ENCODE measurements at regions not wholly inside any gene's neighbourhood (a gene's known extent, or its start where the extent isn't known, plus 50 kb on each side); places are given as distances from the start of the nearest gene placed in this dataset.

DNA sequence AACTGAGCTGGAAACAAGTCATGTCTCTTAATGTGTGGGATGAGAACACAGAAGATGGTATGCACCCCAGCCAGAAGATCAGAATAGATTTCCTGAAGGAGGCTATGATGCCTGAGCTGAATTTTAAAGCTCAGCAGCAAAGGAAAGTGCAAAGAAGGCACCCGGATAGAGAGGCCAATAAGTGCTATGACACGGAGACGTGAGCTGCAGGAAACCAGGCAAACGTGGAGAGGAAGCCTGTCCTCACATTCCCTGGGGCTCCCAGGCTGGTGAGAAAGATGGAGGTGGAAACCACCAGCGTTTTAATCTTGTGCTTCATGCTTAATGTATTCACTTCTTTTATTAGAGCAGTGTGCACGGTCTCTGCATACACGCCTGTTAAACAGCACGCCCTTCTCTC is 302.1 kb downstream of the HAPSTR1 start:
- DNase-seq (no peak), ATAC-seq (no peak)
- no peaks in the 10 kb centered on the region for H3K4me1 Mint-ChIP-seq (ENCODE audit: low read depth)
- H3K36me3 Mint-ChIP-seq (ENCODE audit: insufficient read depth): no peaks in the 10 kb centered on the region
- H3K27me3 Mint-ChIP-seq (ENCODE audit: low read depth): no peaks in the 10 kb centered on the region
- peaks cover 19% of the 10 kb centered on the region for H3K9me3 Mint-ChIP-seq
- no peak overlapping the region for H3K4me3 Mint-ChIP-seq

DNA sequence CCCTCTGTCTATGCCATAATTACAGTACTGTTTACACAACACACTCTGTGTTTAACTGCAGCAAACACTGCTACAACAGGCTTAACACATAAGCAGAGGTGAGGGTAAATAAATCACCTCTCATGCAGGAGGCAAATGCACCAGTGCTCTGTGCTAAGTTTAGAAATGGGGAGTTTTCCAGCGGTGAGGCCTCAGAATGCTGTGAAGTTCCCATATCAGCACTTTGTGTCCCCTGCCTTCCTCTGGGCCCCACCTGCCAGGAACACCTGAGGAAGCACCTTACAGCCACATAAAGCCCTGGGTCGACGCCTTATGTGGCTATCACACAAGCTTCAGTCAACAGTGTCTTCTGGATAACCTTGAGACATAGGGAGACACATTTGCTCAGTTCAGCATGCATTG is 304.5 kb downstream of the HAPSTR1 start:
- DNase-seq (no peak), ATAC-seq (no peak)
- no peaks in the 10 kb centered on the region for H3K36me3 Mint-ChIP-seq (ENCODE audit: insufficient read depth)
- no peaks in the 10 kb centered on the region for H3K27me3 Mint-ChIP-seq (ENCODE audit: low read depth)
- no peaks in the 10 kb centered on the region for H3K4me1 Mint-ChIP-seq (ENCODE audit: low read depth)
- no peak overlapping the region for H3K4me3 Mint-ChIP-seq
- H3K9me3 Mint-ChIP-seq: peaks cover 12% of the 10 kb centered on the region

DNA sequence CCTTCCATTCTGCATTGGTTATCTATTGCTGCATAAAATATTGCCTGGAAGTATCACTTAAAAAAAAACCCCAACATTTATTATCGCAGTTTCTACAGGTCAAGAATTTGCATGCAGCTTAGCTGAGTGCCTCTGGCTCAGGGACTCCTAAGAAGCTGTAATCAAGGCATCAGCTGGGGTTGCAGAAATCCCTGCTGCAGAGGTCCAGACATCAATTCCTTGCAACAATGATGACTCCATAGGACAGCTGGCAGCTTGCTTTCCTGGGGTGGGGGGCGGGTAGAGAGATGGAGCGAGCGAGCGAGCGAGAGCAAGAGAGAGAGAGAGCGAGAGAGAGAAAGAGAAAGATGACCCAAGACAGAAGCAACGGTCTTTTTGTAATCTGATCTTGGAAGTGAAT is 308.1 kb downstream of the HAPSTR1 start:
- Mint-ChIP-seq H3K36me3 (ENCODE audit: insufficient read depth) (no peaks in the 10 kb centered on the region), H3K4me1 (ENCODE audit: low read depth) (no peaks in the 10 kb centered on the region), H3K4me3 (no peak overlapping the region), H3K27me3 (ENCODE audit: low read depth) (no peaks in the 10 kb centered on the region), H3K9me3 (peaks cover 12% of the 10 kb centered on the region)
- DNase-seq: no peak
- no peak for ATAC-seq

- Mint-ChIP-seq H3K36me3 (ENCODE audit: insufficient read depth) (no peaks in the 10 kb centered on the region), H3K4me3 (no peak overlapping the region), H3K9me3 (peaks cover 12% of the 10 kb centered on the region), H3K27me3 (ENCODE audit: low read depth) (no peaks in the 10 kb centered on the region), H3K4me1 (ENCODE audit: low read depth) (no peaks in the 10 kb centered on the region)
- DNase-seq (no peak), ATAC-seq (no peak)
These were observed 309.7 kb downstream of the HAPSTR1 start for GRCh38 chr16:9401173-9401572.

DNA sequence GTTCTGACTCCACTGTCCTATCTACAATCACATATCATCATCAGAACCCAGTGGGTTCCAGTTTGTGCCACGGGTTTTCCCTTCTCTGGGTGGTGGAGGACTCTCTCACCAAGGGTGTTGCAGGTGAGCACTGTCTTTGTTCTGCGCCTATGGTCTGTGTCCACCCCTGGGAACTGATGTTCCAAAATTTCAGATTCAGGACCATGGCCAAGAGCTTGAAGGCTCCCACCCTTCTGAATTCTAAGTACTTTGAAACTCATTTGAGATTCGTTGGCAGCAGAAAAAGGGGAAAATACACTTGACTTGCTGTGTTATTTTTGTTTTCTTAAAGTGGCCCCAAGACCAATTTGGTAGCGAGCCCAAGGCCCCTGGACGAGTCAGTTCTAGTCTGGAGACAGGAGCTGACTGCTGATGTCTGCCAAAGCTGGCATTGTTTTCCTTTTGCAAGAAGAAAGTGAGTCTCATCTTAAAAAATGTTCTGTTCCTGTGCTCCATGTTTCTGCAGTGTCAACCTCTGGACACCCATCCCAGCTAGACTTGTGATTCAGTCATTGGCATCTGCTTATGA is 310.9 kb downstream of the HAPSTR1 start:
- no peak overlapping the region for H3K4me3 Mint-ChIP-seq
- H3K9me3 Mint-ChIP-seq: peaks cover 3% of the 10 kb centered on the region

GRCh38 chr16:9404811-9405210 is 313.4 kb downstream of the HAPSTR1 start:
- ATAC-seq (no peak), DNase-seq (no peak)
- Mint-ChIP-seq H3K9me3 (no peaks in the 10 kb centered on the region), H3K27me3 (ENCODE audit: low read depth) (no peaks in the 10 kb centered on the region), H3K36me3 (ENCODE audit: insufficient read depth) (no peaks in the 10 kb centered on the region), H3K4me1 (ENCODE audit: low read depth) (no peaks in the 10 kb centered on the region), H3K4me3 (no peak overlapping the region)

More for the DNA sequence above, 310.9 kb downstream of the HAPSTR1 start:
- DNase-seq: no peak
- H3K27me3 Mint-ChIP-seq (ENCODE audit: low read depth): no peaks in the 10 kb centered on the region
- H3K4me1 Mint-ChIP-seq (ENCODE audit: low read depth): no peaks in the 10 kb centered on the region
- ATAC-seq: no peak
- no peaks in the 10 kb centered on the region for H3K36me3 Mint-ChIP-seq (ENCODE audit: insufficient read depth)

- Mint-ChIP-seq H3K36me3 (ENCODE audit: insufficient read depth) (no peaks in the 10 kb centered on the region), H3K4me3 (no peak overlapping the region), H3K9me3 (no peaks in the 10 kb centered on the region), H3K27me3 (ENCODE audit: low read depth) (no peaks in the 10 kb centered on the region), H3K4me1 (ENCODE audit: low read depth) (no peaks in the 10 kb centered on the region)
- no peak for ATAC-seq
- no peak for DNase-seq
These were observed 314.7 kb downstream of the HAPSTR1 start for GRCh38 chr16:9406038-9406712.

GRCh38 chr16:9407206-9407758 is 315.8 kb downstream of the HAPSTR1 start:
- Mint-ChIP-seq H3K4me3 (no peak overlapping the region), H3K4me1 (ENCODE audit: low read depth) (no peaks in the 10 kb centered on the region), H3K36me3 (ENCODE audit: insufficient read depth) (no peaks in the 10 kb centered on the region), H3K9me3 (no peaks in the 10 kb centered on the region), H3K27me3 (ENCODE audit: low read depth) (no peaks in the 10 kb centered on the region)
- no peak for DNase-seq
- ATAC-seq: no peak

GRCh38 chr16:9408297-9408878 is 316.9 kb downstream of the HAPSTR1 start:
- H3K4me3 Mint-ChIP-seq: no peak overlapping the region
- H3K36me3 Mint-ChIP-seq (ENCODE audit: insufficient read depth): no peaks in the 10 kb centered on the region
- ATAC-seq (no peak), DNase-seq (no peak)
- no peaks in the 10 kb centered on the region for H3K9me3 Mint-ChIP-seq
- H3K4me1 Mint-ChIP-seq (ENCODE audit: low read depth): no peaks in the 10 kb centered on the region
- no peaks in the 10 kb centered on the region for H3K27me3 Mint-ChIP-seq (ENCODE audit: low read depth)

GRCh38 chr16:9409560-9410493 is 318.4 kb downstream of the HAPSTR1 start:
- Mint-ChIP-seq H3K36me3 (ENCODE audit: insufficient read depth) (no peaks in the 10 kb centered on the region), H3K9me3 (no peaks in the 10 kb centered on the region), H3K4me1 (ENCODE audit: low read depth) (no peaks in the 10 kb centered on the region), H3K27me3 (ENCODE audit: low read depth) (no peaks in the 10 kb centered on the region), H3K4me3 (no peak overlapping the region)
- no peak for DNase-seq
- ATAC-seq: no peak

DNA sequence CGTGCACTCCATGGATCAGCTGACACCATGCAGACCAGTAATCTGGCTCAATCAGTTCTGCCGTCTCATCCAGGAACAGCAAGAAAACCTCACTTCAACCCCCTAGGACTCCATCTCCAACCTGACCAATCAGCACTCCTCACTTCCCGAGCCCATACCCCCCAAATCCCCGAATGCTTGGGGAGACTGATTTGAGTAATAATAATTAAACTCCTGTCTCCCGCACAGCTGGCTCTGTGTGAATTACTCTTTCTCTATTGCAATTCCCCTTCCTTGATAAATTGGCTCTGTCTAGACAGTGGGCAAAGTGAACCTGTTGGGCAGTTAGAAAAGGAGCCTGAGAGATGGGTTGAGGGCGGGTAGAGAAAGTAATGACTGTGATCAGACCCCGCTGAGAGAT is 320.0 kb downstream of the HAPSTR1 start:
- ATAC-seq (no peak), DNase-seq (no peak)
- H3K4me3 Mint-ChIP-seq: no peak overlapping the region
- no peaks in the 10 kb centered on the region for H3K36me3 Mint-ChIP-seq (ENCODE audit: insufficient read depth)
- no peaks in the 10 kb centered on the region for H3K27me3 Mint-ChIP-seq (ENCODE audit: low read depth)
- H3K4me1 Mint-ChIP-seq (ENCODE audit: low read depth): no peaks in the 10 kb centered on the region
- no peaks in the 10 kb centered on the region for H3K9me3 Mint-ChIP-seq

DNA sequence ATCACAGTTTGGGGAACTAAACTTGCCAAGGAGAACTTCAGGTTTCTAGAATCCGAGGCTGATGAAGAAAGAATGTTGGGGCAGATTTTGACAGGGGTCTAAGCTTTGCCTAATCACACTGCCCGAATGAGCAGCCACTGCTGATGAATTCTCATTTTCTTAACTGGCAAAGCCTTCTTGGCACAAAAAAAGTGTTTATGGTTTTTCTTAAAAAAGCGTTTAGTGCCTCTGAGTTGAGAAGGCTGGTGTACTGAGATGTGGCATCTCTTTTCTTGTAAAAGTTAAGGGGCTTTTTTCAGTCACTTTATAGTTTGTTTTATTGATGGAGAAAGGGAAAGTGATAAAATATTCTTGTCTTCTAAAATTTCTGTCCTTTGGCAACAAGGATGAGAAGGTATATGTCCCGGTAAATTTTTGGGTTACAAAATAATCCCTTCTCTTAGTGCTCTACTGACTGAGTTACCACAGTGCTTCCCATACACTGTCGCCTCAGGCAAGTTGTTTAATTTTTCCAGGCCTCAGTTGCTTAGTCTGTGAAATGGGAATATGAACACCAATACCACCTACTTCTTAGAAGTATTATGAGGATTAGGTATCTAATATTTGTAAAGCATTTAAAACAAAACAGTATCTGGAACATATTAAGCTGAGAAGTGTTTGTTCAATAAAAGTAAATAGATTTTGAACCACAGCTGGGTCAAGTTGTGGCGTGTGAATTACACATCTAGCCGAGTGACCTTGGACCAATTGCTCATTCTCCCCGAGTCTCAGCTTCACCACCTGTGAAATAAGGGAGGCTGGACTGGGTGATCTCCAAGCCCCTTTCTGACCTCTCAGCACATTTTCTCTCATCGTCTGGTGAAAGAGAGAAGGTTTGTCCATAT is 320.8 kb downstream of the HAPSTR1 start:
- Mint-ChIP-seq H3K4me3 (no peak overlapping the region), H3K36me3 (ENCODE audit: insufficient read depth) (no peaks in the 10 kb centered on the region), H3K4me1 (ENCODE audit: low read depth) (no peaks in the 10 kb centered on the region), H3K9me3 (no peaks in the 10 kb centered on the region), H3K27me3 (ENCODE audit: low read depth) (no peaks in the 10 kb centered on the region)
- no peak for DNase-seq
- ATAC-seq: no peak

DNA sequence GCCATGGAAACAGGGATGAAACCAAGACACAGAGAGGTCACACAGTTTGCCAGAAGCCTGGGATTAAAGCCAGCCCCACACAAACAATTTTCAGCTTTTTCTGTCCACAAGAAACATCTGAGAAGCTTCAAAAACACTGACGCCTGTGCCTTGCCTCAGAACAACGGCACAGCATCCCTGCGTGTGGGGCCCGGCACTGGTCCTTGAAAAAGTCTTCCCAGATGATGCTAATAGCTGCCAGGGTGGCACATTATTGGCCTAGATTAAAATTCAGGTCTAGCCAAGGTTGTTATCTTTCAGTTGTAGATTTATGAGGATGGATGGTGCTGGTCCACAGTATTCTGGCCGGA is 321.4 kb downstream of the HAPSTR1 start:
- DNase-seq (no peak), ATAC-seq (no peak)
- H3K4me3 Mint-ChIP-seq: no peak overlapping the region
- no peaks in the 10 kb centered on the region for H3K9me3 Mint-ChIP-seq
- no peaks in the 10 kb centered on the region for H3K4me1 Mint-ChIP-seq (ENCODE audit: low read depth)
- H3K27me3 Mint-ChIP-seq (ENCODE audit: low read depth): no peaks in the 10 kb centered on the region
- no peaks in the 10 kb centered on the region for H3K36me3 Mint-ChIP-seq (ENCODE audit: insufficient read depth)

- Mint-ChIP-seq H3K36me3 (ENCODE audit: insufficient read depth) (no peaks in the 10 kb centered on the region), H3K4me3 (no peak overlapping the region), H3K27me3 (ENCODE audit: low read depth) (no peaks in the 10 kb centered on the region), H3K9me3 (peaks cover 5% of the 10 kb centered on the region), H3K4me1 (ENCODE audit: low read depth) (no peaks in the 10 kb centered on the region)
- ATAC-seq (no peak), DNase-seq (no peak)
These were observed 324.1 kb downstream of the HAPSTR1 start for GRCh38 chr16:9415545-9415944.

Data from activated T-cell treated with anti-CD3 and anti-CD28 coated beads, Interleukin-2, amount 50 U/mL, for 4 hours (primary cell).